Stimulated activated CD8-positive, alpha-beta memory T cell treated with anti-CD3 and anti-CD28 coated beads, Interleukin-4, amount 100 ng/mL, for 48 hours (primary cell): ENCODE measurements at regions not wholly inside any gene's neighbourhood (a gene's known extent, or its start where the extent isn't known, plus 50 kb on each side); places are given as distances from the start of the nearest gene placed in this dataset.

Source experiments
- DNase-seq: peaks from one replicate; pipeline ENCODE4 v3.0.0-alpha.2; 2020

DNA sequence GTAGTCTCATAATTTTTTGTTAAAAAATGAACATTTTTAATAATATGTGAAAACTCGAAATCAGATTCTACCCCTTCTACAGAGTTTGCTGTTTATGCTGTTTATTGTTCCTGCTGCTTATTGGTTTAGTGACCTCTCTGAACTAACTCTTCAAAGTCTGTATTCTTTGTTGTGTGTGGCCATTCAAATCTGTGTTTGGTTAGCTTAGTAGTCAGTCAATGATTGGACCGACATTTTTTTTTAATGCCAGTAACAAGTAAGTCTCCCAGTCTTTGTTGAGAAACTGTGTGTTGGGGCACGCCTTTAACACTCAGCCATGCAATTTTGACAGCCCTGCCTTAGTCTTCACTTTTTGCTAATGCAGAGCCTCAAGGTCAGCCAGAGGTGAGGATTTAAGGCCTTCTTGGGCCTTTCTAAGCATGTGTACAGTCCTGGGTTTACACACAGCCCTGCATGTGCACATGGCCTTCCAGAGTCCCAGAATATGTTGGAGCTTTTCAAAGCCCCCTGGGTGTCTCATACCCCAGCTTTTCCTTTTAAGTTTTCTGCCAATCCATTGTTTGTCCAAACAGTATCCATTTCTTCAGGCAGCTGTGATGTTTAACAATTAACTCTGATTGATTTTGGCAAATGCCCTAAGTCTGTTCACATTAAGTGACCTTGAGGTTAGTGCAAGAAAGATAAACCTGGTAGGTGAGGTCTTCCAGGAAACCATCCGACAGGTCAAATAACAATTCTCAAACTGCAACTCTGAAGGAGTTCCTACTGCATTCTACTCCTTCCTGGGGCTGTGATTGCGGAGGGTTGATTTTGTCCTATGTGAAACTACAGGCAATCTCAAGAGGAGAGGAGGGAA lies 389.3 kb downstream of the PMP22 start:
- no peak for DNase-seq

DNA sequence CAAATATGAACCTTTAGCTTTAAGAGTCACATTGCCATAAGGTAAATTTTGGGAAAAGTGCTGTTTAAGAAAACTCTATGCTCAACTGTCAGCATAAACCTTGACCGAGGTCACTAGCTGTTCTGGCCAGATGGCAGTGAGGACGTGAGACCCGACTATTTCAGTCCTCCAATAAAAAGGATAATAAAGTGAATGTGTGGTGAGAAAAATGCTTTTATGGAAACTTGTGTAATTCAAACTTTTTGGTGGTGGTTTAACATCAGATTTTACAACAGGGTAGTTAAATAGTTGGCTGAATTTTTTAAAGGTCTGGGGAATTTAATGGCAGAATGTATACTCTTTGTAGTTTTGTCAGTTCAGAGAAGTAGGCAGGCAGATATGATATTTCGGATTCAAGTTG lies 391.1 kb downstream of the PMP22 start:
- DNase-seq, result no peak

DNA sequence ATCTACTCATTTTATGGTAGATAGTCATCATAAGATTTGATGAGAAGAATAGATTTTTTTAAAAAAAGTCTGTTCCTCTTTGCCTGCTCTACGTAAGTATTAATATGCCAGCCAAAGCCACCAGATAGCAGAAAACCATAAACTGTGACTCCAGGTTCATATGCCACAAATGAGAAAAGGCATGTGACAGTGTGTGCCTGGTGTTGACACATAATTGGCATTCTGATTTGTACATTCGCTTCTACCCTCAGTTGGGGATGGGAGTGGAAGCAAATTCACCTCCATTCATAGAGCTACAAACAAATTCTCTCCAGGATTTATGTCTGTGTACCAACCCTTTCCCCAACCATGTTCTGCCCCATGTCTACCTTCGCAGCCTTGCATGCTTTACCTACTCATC lies 391.6 kb downstream of the PMP22 start:
- DNase-seq, result no peak

DNA sequence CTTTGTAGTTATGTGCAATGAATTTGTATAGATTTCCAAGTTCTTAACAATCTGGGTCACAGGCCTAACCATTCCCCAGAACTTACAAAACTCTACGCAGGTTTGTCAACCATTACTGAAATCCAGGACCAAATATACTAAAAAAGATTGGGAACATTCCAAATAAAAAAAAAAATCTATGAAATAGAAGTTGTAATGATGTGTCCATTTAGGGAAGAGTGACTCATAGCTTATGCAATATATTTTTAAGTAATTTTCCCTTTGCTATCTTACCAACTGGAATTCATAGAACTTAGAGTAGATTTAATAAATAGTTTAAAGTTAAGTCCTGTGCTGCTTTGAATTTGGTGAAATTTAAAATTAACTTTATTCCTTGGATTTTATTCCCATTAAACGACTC lies 393.2 kb downstream of the PMP22 start:
- no peak for DNase-seq

DNA sequence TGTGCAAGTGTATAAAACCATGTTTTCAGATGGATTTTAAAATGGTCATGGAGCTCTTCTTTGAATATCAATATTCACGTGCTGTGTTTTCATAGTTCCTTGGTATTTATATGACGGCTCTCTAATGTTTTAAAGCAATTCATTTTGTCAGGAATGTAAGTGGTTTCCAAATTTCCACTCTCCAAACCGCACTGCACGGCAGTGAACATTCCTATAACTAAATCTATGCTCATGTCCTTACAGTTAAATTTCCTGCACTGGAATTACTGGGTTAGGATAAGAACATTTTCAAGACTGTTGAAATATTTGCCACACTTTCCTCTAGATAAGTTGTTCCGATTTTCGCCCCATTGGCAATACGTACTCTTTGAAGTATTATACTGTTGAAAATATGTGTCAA lies 398.9 kb downstream of the PMP22 start:
- DNase-seq, result no peak

DNA sequence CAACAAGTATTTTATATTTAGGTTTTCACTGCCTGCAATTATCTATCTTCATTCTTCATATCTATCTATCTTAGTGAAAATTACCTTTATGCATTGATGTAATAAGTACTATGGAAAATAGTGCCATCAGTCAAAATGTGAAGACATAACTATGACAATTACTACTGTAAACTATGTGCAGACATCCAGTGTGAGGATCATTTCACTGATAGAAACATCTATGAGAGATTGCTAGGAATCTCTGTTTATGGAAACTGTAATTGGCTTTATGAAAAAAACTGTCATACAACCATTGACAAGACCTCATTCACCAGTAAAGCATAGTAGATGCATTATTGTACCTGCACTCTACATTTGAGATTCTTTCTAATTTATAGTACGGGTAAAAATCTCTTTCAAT lies 401.0 kb downstream of the PMP22 start:
- DNase-seq, result no peak

DNA sequence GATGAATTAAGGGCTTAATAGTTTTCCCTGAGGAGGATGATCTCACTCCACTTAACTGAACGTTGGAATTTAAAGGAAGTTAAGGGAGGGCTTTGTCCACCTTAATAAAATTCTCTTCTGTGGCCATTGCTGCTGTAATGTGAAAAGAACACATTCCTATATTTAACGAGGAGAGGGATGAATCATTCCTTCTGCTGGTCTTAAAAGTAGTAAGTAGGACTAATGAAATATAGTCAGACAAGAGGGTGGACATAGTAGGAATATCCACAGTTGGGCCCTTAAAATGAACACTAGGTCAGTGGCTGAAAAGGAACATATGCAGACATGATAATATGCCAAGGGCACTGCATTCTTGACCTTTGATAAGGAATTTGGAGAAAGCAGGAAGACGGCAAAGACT lies 405.6 kb downstream of the PMP22 start:
- DNase-seq, result no peak

DNA sequence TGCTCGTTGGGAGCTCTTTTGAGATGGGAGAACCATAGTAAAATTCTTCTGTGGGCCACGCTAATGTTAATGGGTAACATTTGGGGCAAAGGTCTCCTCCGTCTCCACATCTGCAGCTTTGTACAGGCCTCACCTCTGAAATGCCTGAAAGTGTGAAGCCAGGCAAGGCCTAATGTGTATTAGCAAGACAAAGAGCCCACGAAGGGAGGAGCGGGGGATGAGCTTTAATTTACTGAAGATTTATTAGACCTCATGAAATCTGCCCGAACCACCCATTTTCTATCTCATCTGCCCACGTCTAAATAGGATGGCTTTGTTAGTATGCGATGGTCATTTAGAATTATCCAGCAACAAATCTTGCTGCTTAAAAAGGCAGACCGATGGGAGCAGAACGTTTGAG lies 408.9 kb downstream of the PMP22 start:
- no peak for DNase-seq

DNA sequence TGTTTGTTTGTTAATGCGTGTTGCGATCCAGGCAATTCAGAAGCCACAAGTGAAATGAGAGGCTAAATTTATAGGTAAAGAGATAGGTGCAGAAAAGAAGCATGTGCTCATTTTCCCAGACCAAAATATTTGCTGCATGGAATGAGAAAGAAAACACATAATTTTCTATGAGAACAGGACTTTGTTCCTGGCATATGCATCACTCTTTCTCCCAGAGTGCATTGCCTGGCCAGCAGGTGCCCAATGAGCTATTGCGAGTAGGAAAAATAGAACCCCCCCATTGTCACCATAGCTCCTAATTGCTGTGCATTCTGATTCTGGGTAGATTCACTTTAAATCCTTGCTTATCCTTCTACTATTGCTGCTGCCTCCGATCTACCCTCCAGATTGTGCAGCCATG lies 410.4 kb downstream of the PMP22 start:
- no peak for DNase-seq

DNA sequence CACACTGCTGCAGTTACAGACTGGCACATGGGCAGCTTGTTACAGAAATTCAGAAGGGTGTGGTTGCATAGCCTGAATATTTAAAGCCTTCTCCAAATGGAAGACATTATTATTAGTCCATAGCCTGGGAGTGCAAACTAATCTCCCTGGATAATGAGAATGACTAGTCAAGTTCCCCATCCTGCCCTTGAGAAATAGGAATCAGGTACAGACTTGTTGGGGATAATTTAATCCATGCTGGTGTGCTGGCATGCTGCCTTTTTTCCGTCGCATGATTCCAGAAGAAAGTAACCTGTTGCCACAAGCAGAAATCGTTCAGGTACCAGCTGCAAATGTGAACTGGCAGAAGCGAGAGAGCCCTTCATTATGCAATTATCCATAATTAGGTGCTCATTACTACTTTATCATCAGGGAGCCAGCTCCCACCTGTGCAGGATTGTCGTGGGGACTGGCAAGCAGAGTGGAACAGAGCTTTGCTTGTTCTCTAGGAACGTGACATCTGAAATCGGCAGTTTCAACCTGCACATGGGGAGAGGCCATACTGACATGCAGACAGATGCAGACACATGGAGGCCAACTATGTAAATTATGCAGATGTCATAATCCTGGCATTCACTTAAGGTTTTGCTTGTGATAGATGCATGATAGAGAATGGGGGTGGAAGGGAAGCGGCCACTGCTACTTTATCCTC lies 419.4 kb downstream of the PMP22 start:
- DNase-seq, result no peak

DNA sequence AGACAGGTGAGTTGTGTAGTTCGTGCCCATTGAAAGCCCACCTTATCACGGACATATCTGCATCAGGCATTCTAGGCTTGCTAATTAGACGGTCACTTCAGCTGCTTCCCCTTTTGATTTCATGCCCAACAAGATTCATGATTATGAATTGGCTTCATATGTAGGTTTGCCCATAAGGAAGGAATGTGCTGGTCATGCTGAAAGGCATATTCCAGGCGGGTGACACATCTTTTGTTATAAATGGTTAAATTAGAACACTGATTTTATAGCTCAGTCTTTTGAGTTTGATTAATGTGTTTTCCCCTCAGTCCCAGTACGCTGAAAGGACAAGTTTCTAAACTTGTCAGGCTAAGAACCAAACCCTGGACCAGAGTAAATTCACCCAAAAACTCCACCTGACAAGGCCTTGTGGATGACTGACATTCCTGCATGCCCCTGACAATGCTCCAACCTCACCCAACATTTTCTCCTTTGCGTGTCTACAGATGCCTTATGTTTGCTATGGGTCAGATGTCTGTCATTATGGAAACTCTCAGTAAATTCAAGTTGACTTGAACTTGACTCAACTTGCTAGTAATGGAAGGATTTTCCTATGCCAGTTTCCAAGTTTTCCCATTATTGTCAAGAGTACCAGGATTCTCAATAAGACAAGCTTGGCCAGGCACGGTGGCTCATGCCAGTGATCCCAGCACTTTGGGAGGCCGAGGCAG lies 421.9 kb downstream of the PMP22 start:
- no peak for DNase-seq

DNA sequence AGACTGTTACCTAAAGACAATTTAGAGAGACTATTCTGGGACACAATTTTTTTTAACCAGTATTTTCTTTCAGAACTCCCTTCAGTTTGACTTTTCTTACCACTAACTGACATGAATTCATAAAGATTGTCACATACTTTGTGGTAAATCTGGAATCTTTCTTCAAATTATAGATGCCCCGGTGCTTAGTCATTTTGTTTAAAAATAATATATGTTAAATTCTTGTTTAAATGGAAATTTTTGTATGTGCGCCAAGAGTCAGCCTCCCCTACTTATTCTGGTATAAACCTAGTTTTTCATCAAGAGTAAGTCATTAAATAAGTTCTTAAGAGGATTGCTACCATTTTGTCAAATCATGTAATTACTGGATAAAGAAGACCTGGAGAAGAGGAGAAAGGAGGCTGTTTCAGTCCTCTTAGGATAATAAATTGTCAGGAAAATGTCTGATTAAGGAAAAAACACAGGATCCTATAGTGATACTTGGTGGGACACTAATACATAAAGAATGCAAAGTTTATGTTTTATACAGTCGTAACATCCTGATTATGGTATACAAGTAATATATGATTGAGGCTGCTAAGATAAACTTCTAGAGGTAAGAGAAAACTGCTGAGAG lies 424.4 kb downstream of the PMP22 start:
- DNase-seq, result no peak

DNA sequence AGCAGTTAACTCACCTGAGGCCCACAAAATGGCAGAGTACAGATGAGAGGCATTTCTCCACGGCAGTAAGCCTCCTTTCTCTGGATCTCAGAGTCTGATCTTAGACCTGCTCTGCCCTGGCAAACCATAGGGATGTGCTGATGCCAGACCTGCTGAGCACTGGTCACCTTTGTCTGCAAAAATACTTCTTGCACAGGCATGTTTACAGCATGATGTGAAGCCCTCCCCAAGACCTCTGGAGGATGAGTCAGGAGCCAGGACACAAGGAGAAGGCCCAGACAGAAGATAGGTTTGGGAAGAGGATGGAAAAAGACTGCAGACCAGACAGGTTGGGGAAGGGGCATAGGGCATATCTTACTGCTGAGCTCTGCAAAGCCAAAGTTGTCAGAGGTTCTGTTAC lies 426.6 kb downstream of the PMP22 start:
- no peak for DNase-seq

DNA sequence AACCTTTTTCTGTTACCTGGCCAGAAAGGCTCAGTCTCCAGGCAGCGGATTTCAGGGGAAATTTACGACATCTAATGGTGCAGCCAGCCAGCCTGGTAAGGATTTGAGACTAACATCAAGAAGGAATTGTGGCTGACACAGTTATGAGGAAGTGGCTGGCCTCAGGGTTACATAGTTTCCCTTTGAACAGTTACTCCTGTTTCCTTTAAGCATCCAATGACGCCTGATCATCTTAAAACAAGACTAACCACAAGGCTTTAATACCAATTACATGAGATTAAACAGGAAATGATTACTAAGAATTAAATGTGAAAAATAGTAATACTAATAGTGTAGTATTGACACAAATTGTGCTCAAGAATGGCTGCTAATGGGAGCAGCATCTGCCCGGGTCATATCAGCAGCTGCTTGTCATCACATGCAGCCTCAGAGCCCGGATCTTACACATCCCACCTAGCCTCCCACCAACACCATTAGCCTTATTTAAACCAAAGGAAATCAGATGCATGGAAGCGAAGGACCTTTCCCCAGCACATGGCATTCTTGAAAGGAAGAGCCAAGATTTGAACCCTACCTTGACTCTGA lies 431.8 kb downstream of the PMP22 start:
- DNase-seq, result no peak

DNA sequence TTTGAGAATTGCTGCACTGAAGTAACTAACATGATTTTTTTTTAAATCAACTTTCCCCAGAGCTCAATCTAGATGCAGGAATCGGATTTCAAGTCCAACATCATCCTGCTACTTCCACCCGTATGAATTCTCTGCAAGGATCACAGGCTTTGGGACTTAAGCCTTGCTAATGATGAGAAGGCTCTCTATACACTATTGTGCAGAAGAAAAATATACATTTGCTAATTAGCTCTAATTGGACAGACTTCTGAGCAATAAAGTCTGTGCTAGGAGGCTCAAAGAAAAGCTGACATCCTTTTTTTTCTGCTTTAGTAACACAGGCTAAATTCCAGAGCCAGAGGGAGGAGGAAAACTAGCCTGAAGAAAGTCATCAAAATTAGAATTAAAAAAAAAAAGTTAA lies 433.6 kb downstream of the PMP22 start:
- DNase-seq, result no peak

DNA sequence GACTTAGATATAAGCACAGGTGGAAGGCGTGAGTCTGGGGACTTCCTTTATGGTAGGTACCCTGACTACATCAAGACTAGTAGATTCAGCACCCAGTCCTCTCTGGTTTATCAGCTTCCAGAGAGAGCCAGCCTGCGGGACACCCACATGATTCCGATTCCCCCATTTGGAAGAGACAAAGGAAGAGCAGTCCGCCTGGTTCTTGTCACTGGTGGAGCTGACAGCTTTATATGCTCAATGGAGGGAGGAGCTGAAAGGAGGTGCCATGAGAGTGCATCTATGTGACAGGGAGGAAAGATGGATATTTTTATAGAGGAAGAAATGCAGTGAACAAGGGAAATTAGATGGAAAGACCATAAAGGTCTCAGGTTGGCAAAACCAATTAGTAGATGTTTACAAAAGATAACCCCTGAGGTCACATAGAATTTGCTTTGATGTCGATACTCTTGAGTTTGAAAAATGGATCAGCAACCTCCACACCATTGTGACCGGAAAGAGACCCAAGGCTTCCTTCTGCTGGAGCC lies 437.7 kb downstream of the PMP22 start:
- no peak for DNase-seq

DNA sequence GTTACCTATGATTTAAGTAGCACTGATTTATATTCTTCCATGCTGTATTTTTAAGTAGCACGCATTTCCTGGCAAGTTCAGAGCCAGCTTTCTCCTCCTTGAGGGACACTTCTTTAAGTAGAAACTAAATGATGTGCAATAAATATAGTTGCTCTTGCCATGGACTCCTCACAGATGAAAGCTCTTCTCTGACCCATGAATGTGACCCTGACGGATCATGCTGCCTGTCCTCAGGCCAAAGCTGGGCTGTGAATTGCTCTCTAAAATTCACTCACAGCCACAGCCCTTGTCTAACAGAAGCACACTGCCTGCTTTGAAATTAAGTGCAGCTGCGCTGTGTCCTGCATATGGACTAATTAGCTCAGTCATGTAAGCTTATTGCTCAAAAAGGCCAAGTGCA lies 438.8 kb downstream of the PMP22 start:
- DNase-seq, result no peak

DNA sequence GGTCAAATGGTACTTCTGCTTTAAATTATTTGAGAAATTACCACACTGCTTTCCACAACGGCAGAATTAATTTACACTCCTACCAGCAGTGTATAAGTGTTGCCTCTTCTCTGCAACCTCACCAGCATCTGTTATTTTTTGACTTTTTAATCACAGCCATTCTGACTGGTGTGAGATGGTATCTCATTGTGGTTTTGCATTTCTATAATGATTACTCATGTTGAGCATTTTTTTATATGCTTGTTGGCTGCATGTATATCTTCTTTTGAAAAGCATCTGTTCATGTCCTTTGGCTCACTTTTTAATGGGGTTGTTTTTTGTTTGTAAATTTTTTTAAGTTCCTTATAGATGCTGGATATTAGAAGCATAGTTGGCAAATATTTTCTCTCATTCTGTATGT lies 446.7 kb downstream of the PMP22 start:
- no peak for DNase-seq

DNA sequence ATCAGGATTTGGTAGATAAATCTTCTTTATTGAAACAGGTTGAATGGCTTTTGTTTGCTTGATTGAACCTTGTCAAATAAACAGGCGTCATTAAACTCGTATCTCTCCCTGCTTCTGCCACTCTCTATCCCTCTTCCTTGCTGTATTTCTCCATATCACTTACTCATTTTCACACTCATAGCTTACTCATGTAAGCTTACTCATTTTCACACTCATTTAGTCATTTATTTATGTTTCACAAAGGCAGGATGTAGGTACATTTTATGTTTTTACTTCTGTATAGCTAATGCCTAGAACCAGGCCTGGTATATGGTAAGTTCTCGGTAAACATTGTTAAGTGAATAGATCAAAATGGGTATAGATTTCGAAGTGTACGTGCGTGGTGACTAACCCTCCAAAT lies 450.0 kb downstream of the PMP22 start:
- DNase-seq, result no peak

DNA sequence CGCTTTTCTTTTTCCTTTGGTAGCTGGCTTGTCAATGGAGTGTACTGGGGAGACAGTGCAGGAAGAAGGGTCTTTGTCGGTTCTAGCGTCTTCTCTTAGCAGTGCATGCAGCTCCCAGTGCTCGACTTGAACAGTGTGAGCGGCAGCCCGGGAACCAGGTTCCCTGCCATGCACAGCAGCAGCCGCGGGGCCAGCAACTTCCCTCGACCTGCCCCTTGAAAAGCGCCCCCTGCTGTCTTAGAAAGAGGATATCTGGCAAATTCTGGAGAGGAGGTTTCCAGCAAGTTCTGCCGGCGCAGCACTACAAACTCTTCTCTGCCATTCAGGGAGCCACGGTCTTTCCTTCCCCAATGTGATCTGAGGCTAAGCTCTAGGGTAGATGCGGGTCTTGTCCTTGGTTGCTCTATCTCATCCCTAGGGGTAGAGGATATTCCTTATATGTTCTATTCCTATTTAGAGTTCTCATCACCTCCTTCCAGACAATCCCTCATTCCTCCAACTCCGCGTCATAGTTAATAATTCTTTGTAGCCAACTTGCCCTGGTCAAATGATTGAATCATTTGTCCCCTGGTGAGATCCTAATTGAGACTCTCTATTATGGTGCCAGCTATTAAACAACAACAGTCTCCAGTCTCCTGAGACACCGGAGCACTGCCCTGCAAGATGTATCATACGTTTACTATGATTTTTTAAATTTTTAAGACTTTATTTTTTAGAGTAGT lies 451.3 kb downstream of the PMP22 start:
- no peak for DNase-seq

DNA sequence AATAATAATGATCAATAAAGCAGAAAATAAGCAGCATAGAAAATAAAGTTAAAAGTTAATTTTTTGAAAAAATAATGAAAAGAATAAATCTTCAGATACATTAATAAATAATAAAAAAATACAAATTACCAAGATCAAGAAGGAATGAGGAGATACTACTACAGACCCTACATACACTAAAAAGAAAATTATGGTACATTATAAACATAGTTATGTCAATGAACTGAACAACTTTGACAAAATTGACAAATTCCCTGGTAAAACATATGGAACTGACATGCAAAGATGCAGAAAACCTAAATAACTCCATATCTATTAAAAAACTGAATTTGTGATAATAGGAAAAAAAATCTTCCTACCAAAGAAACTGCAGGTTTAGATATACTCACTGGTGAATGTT lies 456.7 kb downstream of the PMP22 start:
- DNase-seq, result no peak

DNA sequence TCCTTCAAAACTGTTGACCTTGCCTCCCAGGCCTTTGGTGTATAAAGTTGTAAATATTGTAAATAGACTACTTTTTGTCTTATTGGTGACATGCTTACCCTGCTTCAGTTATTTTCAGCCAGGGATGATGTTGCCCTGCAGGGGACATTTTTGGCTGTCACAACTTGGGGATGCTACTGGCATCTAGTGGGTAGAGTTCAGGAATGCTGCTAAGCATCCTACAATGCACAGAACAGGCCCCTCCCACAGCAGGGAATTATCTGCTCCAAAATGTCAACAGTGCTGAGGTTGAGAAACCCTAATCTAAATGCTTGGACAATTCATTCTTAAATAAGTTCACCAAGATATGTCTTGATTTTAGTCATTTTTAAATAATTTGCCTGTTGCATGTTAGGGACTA lies 459.8 kb downstream of the PMP22 start:
- no peak for DNase-seq
